ENCODE measurements at regions not wholly inside any gene's neighbourhood (a gene's known extent, or its start where the extent isn't known, plus 50 kb on each side); places are given as distances from the start of the nearest gene placed in this dataset.

DNA sequence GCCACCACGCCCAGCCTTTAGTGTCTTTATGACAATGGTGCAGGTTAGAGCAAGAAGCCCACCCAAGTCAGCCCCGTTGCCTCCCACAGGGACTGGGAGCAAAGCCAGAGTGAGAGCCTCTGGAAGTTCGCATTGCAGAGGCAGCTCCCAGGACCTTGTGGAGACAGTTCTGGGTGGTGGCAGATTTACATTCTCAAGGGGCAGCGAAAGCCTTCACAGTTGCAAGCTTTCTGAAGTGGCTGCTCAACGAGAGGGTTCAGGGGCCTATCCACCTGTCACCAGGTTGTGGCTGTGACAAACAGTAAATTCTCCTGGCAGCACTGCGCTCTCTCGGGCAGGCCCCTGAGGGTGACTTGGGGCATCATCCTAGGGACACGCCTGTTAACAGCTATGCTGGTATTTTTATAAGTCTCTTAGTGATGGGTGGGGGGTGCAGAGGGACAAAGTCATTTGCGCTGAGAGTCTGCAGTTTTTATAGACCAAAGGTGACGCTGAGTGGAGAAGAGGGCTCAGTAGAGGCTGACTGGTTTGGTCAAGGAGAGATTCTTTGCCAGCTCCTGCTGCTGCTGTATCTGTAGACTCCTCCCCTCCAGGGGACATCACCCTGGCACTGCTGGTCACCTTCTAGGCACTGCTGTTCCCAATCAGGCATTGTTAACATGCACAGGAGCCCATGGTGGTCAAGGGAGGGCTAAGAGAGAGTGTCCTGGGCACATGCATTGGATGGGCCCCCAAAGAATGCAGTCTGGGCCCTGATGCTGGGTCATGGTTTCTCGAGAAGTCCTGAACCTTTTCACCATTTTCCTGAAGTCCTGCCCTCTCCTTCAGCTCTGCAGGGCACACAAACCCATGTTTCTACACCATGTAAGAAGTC, 57.5 kb upstream of the KLF13 start:
- in situ Hi-C loops (cut with MboI; ENCODE audit: low pct_unique_long_range_greater_than_20kb, low sequenced_read_pairs): no loop called here
- DNase-seq: no peak

DNA sequence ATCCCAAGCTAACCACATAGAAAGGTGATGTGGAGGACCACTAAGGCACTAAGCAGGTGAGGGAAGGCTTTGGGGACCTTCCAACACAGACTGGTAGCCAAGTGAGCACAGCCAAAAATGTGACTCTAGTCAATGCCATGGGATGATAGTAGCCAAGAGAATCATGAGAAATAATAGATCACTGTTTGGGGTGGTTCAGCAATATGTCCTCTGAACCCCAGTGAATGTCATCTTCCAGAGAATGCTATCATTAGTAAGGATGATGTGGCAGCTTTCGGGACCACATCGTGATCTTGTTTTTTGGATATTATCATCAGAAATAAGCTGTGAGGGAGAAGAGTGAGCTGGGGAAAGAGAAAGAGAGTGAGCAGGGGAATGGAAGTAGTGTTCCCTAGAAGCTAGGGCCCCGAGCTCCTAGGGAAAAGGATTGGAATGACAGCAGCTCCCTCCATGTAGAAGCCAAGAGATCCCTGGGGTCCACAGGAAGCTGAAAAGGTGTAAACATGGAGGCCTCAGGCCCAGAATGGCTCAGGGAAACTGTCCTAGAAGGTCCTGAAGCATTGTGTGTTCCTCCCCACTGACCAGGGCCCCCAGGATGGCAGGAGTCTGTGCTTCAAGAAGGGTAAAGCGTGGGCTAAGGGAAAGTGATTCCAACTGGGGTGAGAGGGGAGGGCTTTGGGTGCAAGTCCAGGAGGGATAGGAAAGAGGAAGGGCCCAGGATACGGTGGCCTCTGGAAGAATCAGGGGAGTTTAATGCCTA, 56.6 kb upstream of the KLF13 start:
- in situ Hi-C loops (cut with MboI; ENCODE audit: low pct_unique_long_range_greater_than_20kb, low sequenced_read_pairs): no loop called here
- DNase-seq: no peak

GRCh38 chr15:31270767-31271166, 55.9 kb upstream of the KLF13 start:
- peak; percentile 68 for DNase-seq
- in situ Hi-C loops (cut with MboI; ENCODE audit: low pct_unique_long_range_greater_than_20kb, low sequenced_read_pairs): no loop called here

DNA sequence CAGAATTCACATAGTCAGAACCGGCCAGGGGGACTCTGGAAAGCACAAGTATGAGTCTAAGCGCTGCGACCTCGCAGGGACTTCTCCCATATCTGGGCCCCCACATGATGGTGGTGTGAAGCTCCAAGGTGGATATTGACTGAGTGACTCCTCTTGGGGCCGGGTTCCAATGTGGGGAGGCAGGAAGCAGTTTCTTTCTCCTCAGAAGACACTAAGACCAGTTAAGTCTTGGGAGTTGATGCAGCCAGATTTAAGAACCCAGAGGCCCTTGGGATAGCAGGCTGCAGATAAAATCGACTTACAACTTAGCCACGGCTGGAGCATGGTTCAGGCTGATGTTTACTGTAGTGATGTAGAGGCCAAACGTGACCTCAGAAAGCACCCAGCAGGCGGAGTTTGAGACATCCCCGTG, 55.4 kb upstream of the KLF13 start:
- no peak for DNase-seq
- in situ Hi-C loops (cut with MboI; ENCODE audit: low pct_unique_long_range_greater_than_20kb, low sequenced_read_pairs): no loop called here

DNA sequence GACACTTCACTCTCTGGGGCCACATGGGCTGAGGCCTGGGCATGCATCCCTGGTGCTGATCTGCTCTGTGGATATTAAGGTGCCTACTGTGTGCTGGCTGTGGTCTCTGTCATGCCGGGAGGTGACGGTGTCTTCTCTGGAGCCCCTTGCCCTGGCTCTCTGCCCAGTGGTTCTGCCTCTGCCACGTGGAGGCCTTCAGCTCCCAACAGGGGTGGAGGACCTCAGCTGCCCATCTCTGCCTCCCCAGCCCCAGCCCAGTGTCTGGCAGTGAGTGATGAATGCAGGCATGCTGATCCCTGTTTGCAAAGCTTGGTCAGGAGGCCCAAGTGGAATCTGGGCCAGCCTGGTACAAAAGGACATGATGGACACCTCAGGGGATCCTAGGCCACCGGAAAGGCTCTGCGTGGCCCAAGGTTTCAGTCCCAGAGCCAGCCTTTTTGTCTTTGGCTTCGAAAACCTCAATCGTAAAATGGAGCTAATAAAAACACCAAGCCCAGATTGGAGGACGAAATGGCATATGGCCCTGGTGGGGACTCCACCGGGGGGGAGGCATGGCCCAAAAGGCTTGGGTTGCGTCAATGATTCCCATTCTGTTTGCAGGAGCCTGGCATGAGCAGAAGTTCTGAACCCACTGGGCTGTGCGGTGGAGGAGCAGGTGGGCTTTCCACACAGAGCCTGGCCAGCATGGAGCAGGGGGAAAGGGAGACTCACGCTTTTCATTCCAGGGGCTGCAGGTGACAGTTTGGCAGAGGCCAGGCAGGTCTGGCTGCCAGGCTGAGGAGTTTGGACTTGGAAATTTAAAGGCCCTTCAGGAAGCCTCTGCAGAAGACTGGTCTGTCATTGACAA, 54.7 kb upstream of the KLF13 start:
- in situ Hi-C loops (cut with MboI; ENCODE audit: low pct_unique_long_range_greater_than_20kb, low sequenced_read_pairs): no loop called here
- no peak for DNase-seq

- peak; percentile 69 for DNase-seq
- in situ Hi-C loops (cut with MboI; ENCODE audit: low pct_unique_long_range_greater_than_20kb, low sequenced_read_pairs): no loop called here
Measured at GRCh38 chr15:31272558-31273257, 53.9 kb upstream of the KLF13 start.

GRCh38 chr15:31273258-31273941, 53.2 kb upstream of the KLF13 start:
- DNase-seq: no peak
- in situ Hi-C loops (cut with MboI; ENCODE audit: low pct_unique_long_range_greater_than_20kb, low sequenced_read_pairs): no loop called here

GRCh38 chr15:31274496-31275330, 51.9 kb upstream of the KLF13 start:
- in situ Hi-C loops (cut with MboI; ENCODE audit: low pct_unique_long_range_greater_than_20kb, low sequenced_read_pairs): no loop called here
- peak; percentile 70 for DNase-seq

DNA sequence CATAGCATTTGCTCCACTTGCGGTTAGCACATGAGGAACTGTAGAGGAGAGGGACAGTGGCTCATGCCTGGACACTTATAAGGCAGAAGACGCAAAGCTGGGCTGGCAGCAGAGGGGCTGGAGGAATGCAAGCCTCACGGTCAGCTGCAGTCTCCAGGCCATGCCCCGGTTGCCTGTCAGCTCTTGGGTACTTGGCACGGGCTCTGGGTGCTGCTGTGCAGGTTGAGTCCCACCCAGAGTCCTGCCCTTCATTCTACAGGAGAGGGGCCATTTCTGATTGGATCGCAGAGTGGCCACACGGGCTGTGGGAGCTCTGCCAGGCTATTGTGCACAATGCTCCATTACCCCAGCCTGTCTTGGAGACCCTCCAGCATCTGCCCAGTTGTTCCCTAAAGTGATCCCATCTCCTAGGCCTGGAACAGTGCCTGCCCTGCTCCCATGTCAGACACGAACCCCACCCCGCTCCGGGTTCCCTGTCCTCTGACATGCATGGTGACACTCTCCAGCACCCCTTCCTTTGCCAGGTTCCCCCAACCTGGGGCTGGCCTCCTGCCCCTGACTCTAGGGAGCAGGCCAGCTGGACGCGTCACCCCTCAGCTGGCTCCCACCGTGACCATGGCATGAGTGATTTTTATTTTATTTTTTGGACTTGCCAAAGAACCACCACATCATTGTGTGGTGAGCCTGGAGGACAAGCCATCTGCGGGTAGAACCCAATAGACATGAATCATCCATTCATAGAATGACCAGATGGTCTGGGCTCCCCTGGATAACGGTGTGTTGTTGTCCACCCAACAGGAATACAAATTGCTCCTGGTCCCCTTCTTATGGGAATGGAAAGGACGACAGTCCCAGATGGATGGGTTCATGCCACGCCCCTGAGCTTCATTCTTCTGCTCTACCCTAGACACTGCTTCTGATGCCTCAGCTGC, 51.0 kb upstream of the KLF13 start:
- DNase-seq: no peak

DNA sequence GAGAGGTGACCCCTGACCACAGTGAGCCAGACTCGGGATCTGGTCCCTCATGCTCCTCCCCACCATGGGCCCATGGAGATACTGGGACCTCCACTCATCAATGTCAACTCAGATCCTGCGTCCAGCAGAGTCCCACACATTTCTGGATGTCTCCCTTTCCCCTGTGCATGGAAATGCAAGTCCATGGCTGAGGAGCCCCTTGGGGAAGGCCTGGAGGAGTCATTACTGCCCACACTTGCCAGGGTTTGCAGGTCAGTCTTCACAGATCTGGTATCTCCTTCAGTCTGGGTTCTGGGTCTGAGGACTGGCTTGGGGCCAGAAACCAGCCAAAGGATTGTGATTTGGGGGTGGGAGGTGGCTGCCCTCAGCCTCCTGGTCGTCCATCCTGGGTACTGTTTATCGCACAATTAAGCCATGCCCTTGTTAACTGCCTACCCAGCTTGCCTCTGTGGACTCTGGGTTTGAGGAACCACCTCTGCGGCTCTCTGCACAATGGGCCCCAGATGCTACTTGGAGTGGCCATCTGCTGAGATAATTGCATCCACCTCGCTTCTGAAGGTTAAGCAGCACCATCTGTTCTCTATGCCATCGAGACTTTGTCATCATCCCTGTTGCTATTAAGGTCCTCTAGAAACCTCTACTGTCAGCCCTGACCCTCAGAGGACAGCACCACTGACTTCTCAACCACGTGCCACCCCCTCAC, 49.9 kb upstream of the KLF13 start:
- in situ Hi-C loops (cut with MboI; ENCODE audit: low pct_unique_long_range_greater_than_20kb, low sequenced_read_pairs): no loop called here
- DNase-seq: no peak

More for the DNA sequence above, 51.0 kb upstream of the KLF13 start:
- in situ Hi-C loops (cut with MboI; ENCODE audit: low pct_unique_long_range_greater_than_20kb, low sequenced_read_pairs): no loop called here
